ENCODE measurements at regions not wholly inside any gene's neighbourhood (a gene's known extent, or its start where the extent isn't known, plus 50 kb on each side); places are given as distances from the start of the nearest gene placed in this dataset.

GRCh38 chr17:77827039-77827438 lies 131.5 kb upstream of the TNRC6C start:
- TF ChIP-seq CTCF (IDR thresholded peaks at IDR 0.05), result no peak
- TF ChIP-seq EP300 (IDR thresholded peaks at IDR 0.05), result no peak

All from stomach (tissue), 4 donors.